ENCODE measurements at regions not wholly inside any gene's neighbourhood (a gene's known extent, or its start where the extent isn't known, plus 50 kb on each side); places are given as distances from the start of the nearest gene placed in this dataset.
"Not testable (repeated sequence)": the region's sequence is repeated elsewhere in the genome, so short reads cannot be mapped to it uniquely, and the experiment has no call there.

GRCh38 chr17:34472363-34472762, 107.0 kb upstream of the TMEM132E start:
- Histone ChIP-seq H4K5ac (ENCODE audit: insufficient read length, low read depth, low read length) (no peak overlapping the region), H3K9ac (ENCODE audit: extremely low read depth, insufficient read length, low read length) (no peak overlapping the region), H2AK5ac (ENCODE audit: insufficient read length, low read length) (no peak overlapping the region), H2BK5ac (ENCODE audit: insufficient read length, low read length) (no peak overlapping the region), H3T11ph (ENCODE audit: low read length) (no peak overlapping the region), H3K79me1 (ENCODE audit: insufficient read depth, low read depth, low read length, poor library complexity, severe bottlenecking) (no peaks in the 10 kb centered on the region), H2BK15ac (ENCODE audit: low read depth, low read length) (no peak overlapping the region), H2BK120ac (ENCODE audit: low read depth, low read length, poor library complexity, severe bottlenecking) (no peak overlapping the region), H3K79me2 (ENCODE audit: insufficient read depth, low read length) (no peaks in the 10 kb centered on the region), H4K91ac (ENCODE audit: insufficient read length, low read depth, low read length) (no peak overlapping the region), H4K8ac (replicated peaks; ENCODE audit: insufficient read length, low read depth, low read length) (no peak overlapping the region), H2BK12ac (ENCODE audit: insufficient read length, low read depth, low read length) (no peak overlapping the region), H3K14ac (ENCODE audit: insufficient read depth, low read length) (no peak overlapping the region), H4K20me1 (ENCODE audit: control insufficient read depth, insufficient read depth, insufficient read length) (no peaks in the 10 kb centered on the region), H3K27ac (ENCODE audit: insufficient read length, low read depth, low read length) (no peak overlapping the region), H3K27me3 (ENCODE audit: insufficient read depth, low read length) (no peaks in the 10 kb centered on the region), H3K18ac (ENCODE audit: insufficient read length, low read depth, low read length) (no peak overlapping the region), H3K4me2 (ENCODE audit: insufficient read depth, insufficient read length, low read length) (no peak overlapping the region), H2BK20ac (ENCODE audit: low read depth, low read length, poor library complexity, severe bottlenecking) (no peak overlapping the region), H3K23ac (ENCODE audit: insufficient read length, low read depth, low read length) (no peak overlapping the region), H3K56ac (ENCODE audit: insufficient read length, low read depth, low read length) (no peak overlapping the region), H3K4ac (ENCODE audit: low read depth, low read length) (no peak overlapping the region), H3K23me2 (ENCODE audit: insufficient read length, low read depth, low read length, poor library complexity, severe bottlenecking) (no peaks in the 10 kb centered on the region), H2AFZ (ENCODE audit: low read length) (no peak overlapping the region), H3K9me3 (ENCODE audit: control insufficient read depth, low read depth, low read length) (no peaks in the 10 kb centered on the region), H3K4me1 (ENCODE audit: insufficient read depth, low read length) (no peaks in the 10 kb centered on the region)
- no peak overlapping the region for H3K27ac Mint-ChIP-seq
- peaks cover 0 to 4% of the 10 kb centered on the region in 2 experiments; a peak in 1 of 4 replicates for H3K4me1 Mint-ChIP-seq
- no peaks in the 10 kb centered on the region for H3K9me3 Mint-ChIP-seq
- DNase-seq, result no peak
- no CpG with 5 or more reads among the region's 1 CpG for WGBS (ENCODE audit: extremely low coverage, insufficient read length, low lambda C conversion rate)
- TF ChIP-seq CTCF (conservative IDR thresholded peaks at IDR 0.05), result no peak
- H3K27me3 Mint-ChIP-seq (ENCODE audit: low read depth), result peaks cover 6% of the 10 kb centered on the region
- H3K4me3 Mint-ChIP-seq, result no peak overlapping the region
- H3K36me3 Mint-ChIP-seq (ENCODE audit: insufficient read depth in 1 of 3, low read depth in 3 of 3), result no peaks in the 10 kb centered on the region

GRCh38 chr17:34471278-34471677, 108.1 kb upstream of the TMEM132E start:
- H2AFZ ChIP-seq (ENCODE audit: low read length); H2BK20ac ChIP-seq (ENCODE audit: low read depth, low read length, poor library complexity, severe bottlenecking); H3K79me2 ChIP-seq (ENCODE audit: insufficient read depth, low read length); H3K27ac ChIP-seq (ENCODE audit: insufficient read length, low read depth, low read length); H2BK12ac ChIP-seq (ENCODE audit: insufficient read length, low read depth, low read length); H2BK5ac ChIP-seq (ENCODE audit: insufficient read length, low read length); H3K4me3 Mint-ChIP-seq; H3K14ac ChIP-seq (ENCODE audit: insufficient read depth, low read length); H3K4me1 Mint-ChIP-seq; H3K23ac ChIP-seq (ENCODE audit: insufficient read length, low read depth, low read length); H3K4me2 ChIP-seq (ENCODE audit: insufficient read depth, insufficient read length, low read length); DNase-seq; H4K91ac ChIP-seq (ENCODE audit: insufficient read length, low read depth, low read length); H3T11ph ChIP-seq (ENCODE audit: low read length); H3K9ac ChIP-seq (ENCODE audit: extremely low read depth, insufficient read length, low read length); H3K27ac Mint-ChIP-seq; H3K9me3 Mint-ChIP-seq; H3K27me3 Mint-ChIP-seq (ENCODE audit: low read depth); H3K56ac ChIP-seq (ENCODE audit: insufficient read length, low read depth, low read length); H3K9me3 ChIP-seq (ENCODE audit: control insufficient read depth, low read depth, low read length); H3K18ac ChIP-seq (ENCODE audit: insufficient read length, low read depth, low read length); H3K27me3 ChIP-seq (ENCODE audit: insufficient read depth, low read length); H3K23me2 ChIP-seq (ENCODE audit: insufficient read length, low read depth, low read length, poor library complexity, severe bottlenecking); H3K36me3 Mint-ChIP-seq (ENCODE audit: insufficient read depth in 1 of 3, low read depth in 3 of 3); H3K4ac ChIP-seq (ENCODE audit: low read depth, low read length); H4K8ac ChIP-seq (replicated peaks; ENCODE audit: insufficient read length, low read depth, low read length); H3K79me1 ChIP-seq (ENCODE audit: insufficient read depth, low read depth, low read length, poor library complexity, severe bottlenecking); H2BK120ac ChIP-seq (ENCODE audit: low read depth, low read length, poor library complexity, severe bottlenecking); H2BK15ac ChIP-seq (ENCODE audit: low read depth, low read length); H2AK5ac ChIP-seq (ENCODE audit: insufficient read length, low read length); H4K5ac ChIP-seq (ENCODE audit: insufficient read length, low read depth, low read length); H4K20me1 ChIP-seq (ENCODE audit: control insufficient read depth, insufficient read depth, insufficient read length); H3K4me1 ChIP-seq (ENCODE audit: insufficient read depth, low read length): not testable (repeated sequence)
- WGBS (ENCODE audit: extremely low coverage, insufficient read length, low lambda C conversion rate), result no CpG with 5 or more reads among the region's 4 CpGs
